Urinary bladder (tissue), 3 donors: ENCODE measurements at regions not wholly inside any gene's neighbourhood (a gene's known extent, or its start where the extent isn't known, plus 50 kb on each side); places are given as distances from the start of the nearest gene placed in this dataset.

Source experiments
- DNase-seq: peaks from one replicate; pipeline ENCODE4 v3.0.0-alpha.2; 2015; ENCODE audit errors: extremely low spot score
- H3K27ac ChIP-seq: one replicate; pipeline ENCODE4 v1.5.1; 2013; ENCODE audit warnings: low read depth, mild to moderate bottlenecking, moderate library complexity
- H3K36me3 ChIP-seq: one replicate; pipeline ENCODE4 v1.6.1; 2013; ENCODE audit warnings: mild to moderate bottlenecking, moderate library complexity; ENCODE audit not compliant: insufficient read depth
- H3K4me1 ChIP-seq: one replicate; pipeline ENCODE4 v1.6.1; 2013; ENCODE audit warnings: mild to moderate bottlenecking, moderate library complexity; ENCODE audit not compliant: insufficient read depth
- H3K4me3 ChIP-seq: one replicate; pipeline ENCODE4 v1.5.1; 2013; ENCODE audit warnings: low read depth, low read length
- WGBS: extraction: QIAGEN DNeasy Blood & Tissue Kit; methylation state at CpG from one replicate; pipeline ENCODE4 v1.1.7; 2013; 5-methylcytosine and 5-hydroxymethylcytosine counted together
- donor health status: healthy with polysubstance abuse.
- donor health status: healthy.

DNA sequence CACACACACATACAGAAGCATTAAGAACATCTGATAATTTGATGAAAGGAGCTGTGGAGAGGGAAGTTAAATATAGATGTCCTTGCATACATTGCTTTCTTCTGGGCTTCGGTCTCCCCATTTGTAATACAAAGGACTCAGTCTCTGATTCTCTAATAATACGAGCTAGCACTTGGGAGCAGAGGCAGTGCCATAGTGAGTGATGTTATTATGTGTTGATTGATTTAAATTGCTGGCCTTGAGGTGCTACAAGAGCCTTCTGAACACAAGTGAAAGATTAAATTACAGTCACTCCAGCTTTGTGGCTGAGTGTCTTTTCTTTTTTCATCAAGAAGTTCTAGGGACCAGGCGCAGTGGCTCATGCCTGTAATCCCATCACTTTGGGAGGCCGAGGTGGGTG is 61.5 kb upstream of the HMGXB4 start:
- H3K27ac ChIP-seq = no peak overlapping the region
- H3K4me1 ChIP-seq = no peaks in the 10 kb centered on the region
- DNase-seq = no peak
- no peaks in the 10 kb centered on the region for H3K36me3 ChIP-seq
- no peak overlapping the region for H3K4me3 ChIP-seq
- 75% methylated on average over 4 of the region's 4 CpGs for WGBS

DNA sequence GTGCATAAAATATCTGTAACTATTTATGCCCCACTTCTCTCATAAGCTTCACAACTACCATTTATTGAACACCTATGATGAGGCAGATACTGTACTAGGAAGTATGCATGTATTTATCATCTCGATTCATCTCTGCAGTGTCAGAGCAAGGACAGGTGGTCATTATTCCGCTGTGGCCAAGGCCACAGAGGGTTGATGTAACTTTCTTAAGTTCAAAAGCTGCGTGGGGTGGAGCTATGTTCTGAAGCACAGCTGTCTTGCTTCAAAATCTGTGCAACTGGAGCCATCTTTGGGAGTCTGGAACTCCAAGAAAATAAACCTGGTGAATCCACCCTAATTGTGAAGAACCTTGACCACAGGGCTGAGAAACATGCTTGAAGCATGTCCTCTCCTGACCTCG is 60.2 kb upstream of the HMGXB4 start:
- WGBS = 76% methylated on average over 4 of the region's 4 CpGs
- H3K4me3 ChIP-seq = no peak overlapping the region
- no peak overlapping the region for H3K27ac ChIP-seq
- no peaks in the 10 kb centered on the region for H3K4me1 ChIP-seq
- H3K36me3 ChIP-seq = no peaks in the 10 kb centered on the region
- no peak for DNase-seq

GRCh38 chr22:35197886-35198285 is 59.4 kb upstream of the HMGXB4 start:
- DNase-seq = no peak
- H3K27ac ChIP-seq = no peak overlapping the region
- no peaks in the 10 kb centered on the region for H3K36me3 ChIP-seq
- WGBS = 57% methylated on average over 3 of the region's 3 CpGs
- no peaks in the 10 kb centered on the region for H3K4me1 ChIP-seq
- H3K4me3 ChIP-seq = no peak overlapping the region

GRCh38 chr22:35198738-35199137 is 58.6 kb upstream of the HMGXB4 start:
- WGBS = 70% methylated on average over 4 of the region's 4 CpGs
- H3K36me3 ChIP-seq = no peaks in the 10 kb centered on the region
- H3K4me3 ChIP-seq = no peak overlapping the region
- DNase-seq = no peak
- no peak overlapping the region for H3K27ac ChIP-seq
- no peaks in the 10 kb centered on the region for H3K4me1 ChIP-seq

DNA sequence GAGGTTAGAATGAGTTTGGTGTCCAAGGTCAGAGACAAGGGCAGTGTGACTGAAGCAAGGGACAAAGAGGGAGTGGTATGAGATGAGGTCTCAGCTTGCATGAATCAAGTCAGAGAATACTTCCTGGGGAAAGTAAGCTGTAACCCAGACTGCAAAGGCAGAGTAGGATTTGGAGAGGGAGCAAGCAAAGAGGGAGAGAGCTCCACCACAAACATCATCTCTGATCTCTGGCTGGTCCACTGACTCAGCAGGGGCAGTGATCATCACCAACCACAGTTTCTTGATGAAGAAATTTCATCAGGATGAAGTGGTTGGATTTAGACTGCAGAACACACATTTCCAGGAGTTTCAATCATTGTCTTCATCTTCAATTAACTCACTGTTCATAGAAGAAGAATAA is 54.9 kb upstream of the HMGXB4 start:
- Histone ChIP-seq H3K4me1 (no peaks in the 10 kb centered on the region), H3K27ac (no peak overlapping the region), H3K4me3 (no peak overlapping the region), H3K36me3 (no peaks in the 10 kb centered on the region)
- DNase-seq = no peak

DNA sequence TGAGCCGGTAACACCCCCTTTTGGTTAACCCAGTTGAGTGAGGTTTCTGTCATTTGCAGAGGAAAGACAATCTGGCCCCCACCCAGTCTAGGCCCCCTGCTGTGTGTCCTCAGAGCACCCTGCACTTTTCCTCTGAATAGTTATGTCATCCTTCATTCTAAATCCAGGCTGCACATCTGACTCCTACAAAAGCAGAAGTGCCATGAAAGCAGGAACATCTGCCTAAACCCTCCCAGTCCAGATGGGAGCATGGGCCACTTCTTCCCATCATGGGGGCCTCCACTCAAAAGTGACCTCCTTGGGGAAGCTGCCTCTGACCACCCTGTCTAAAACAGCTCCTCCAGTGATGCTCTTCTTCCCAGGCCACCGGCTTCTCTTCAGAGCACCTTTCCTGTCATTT is 53.7 kb upstream of the HMGXB4 start:
- DNase-seq = no peak
- Histone ChIP-seq H3K36me3 (no peaks in the 10 kb centered on the region), H3K4me1 (no peaks in the 10 kb centered on the region), H3K27ac (no peak overlapping the region), H3K4me3 (no peak overlapping the region)
- WGBS = 84% methylated on average over 2 of the region's 2 CpGs

DNA sequence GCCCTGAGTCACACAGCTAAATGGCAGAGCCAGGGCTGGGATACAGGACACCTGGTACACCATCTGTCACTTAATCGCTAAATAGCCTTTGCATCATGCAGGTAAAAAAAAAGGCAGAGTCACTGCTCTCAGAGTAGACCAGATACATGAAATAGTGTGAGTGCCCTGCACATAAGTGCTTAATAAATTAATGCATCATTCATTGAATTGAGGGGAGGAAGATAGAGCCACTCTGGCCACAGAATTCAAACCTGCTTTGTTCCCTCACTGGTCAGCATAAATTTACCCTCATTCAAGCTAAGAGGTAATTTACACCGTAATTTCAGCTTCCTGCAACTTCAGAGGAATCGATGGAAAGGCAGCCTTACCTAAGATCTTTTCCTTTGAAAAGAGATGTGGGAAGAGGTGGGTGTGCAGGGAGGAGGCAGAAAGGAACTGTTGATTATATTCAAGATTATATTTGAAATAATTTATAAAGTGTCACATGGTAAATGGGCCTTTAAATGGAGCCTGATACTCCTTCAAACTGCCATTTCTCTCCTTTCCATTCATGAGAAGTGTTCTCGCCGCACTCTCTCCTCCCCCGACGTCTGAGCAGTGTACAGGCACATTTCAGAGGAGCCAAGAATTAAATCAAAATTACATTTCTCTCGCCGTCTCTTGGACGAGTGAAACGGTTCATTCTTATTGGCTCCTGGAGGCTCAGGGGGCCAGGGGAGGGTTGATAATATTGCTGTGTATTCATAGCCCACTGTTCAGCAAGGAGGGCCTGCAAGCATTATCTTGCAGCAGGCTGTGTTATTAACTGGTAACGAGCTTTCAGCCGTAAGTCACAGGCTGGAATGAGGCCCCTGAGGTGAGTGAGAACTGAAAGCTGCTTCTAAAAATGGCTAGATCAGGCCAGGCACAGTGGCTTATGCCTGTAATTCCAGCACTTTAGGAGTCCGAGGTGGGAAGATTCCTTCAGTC is 52.2 kb upstream of the HMGXB4 start:
- WGBS = 45% methylated on average over 14 of the region's 14 CpGs
- DNase-seq = no peak
- no peak overlapping the region for H3K27ac ChIP-seq
- no peaks in the 10 kb centered on the region for H3K4me1 ChIP-seq
- no peak overlapping the region for H3K4me3 ChIP-seq
- H3K36me3 ChIP-seq = no peaks in the 10 kb centered on the region

GRCh38 chr22:35205961-35206360 is 51.3 kb upstream of the HMGXB4 start:
- Histone ChIP-seq H3K36me3 (no peaks in the 10 kb centered on the region), H3K4me3 (no peak overlapping the region), H3K27ac (no peak overlapping the region), H3K4me1 (no peaks in the 10 kb centered on the region)
- WGBS = 23% methylated on average over 5 of the region's 5 CpGs
- no peak for DNase-seq

DNA sequence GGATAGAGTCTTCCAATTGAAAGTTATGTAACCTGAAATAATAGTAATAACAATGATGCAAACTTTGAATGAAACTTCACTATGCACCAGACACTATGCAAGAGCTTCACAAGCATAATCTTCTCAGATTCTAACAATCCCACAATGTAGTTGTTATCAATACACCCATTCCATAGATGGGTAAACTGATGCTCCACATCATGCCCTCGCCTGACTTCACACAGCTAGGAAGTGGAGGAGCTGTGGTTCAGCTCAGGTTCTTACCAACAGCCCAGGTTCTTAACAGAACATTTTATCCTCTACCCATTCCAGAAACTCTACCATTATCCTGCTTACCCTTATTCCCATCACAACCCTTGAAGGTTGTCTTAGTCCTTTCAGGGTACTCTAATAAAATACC is 50.4 kb upstream of the HMGXB4 start:
- H3K4me1 ChIP-seq = no peaks in the 10 kb centered on the region
- no peaks in the 10 kb centered on the region for H3K36me3 ChIP-seq
- H3K27ac ChIP-seq = no peak overlapping the region
- no peak for DNase-seq
- H3K4me3 ChIP-seq = no peak overlapping the region
- WGBS = 90% methylated on average over 1 of the region's 1 CpG
